NCI-H2227 (cell line): ENCODE measurements at regions not wholly inside any gene's neighbourhood (a gene's known extent, or its start where the extent isn't known, plus 50 kb on each side); places are given as distances from the start of the nearest gene placed in this dataset.

Experiments
- DNase-seq: peaks from one replicate; lab custom pipeline; 2025; ENCODE audit not compliant: unreplicated experiment; lab: John Stamatoyannopoulos, UW

DNA sequence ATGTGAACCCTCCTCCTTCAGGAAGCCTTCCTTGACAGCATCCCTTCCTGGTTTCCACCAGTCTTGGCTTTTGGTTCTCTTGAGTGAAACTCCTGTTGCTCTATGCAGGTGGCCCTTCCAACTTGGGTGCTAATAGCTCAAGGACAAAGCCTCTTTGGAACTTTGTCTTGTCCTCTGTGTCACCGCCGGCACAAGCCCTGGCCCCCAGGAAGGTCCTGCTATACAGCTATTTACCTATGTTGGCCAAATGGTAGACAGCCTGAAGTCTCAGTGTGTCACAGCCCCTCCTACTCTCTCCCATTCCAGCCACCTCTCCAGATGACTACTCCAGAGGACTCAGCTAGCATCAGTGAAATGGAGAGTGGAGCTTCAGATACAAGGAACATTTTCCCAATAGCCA, 94.7 kb upstream of the ZNF618 start:
- DNase-seq = no peak

DNA sequence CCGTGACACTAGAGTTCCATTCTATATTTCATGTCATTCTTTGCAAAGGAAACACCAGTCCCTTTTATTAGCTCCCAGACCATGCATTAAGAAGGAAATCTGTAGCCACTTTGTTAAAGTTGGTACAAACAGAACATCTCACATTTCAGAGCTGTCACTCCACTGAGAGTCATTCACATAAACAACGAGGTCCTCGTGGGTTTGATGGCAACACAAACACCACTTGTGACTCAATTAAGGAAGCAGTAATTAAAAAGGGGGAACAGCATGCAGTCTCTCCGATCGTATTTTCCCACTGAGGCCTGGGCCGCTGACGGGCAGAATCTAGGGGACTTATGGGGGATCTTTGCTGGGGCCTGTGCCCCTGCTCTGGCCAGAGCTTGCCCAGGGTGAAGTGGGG, 94.2 kb upstream of the ZNF618 start:
- no peak for DNase-seq

- no peak for DNase-seq
These were observed 92.6 kb upstream of the ZNF618 start for GRCh38 chr9:113783475-113783874.

DNA sequence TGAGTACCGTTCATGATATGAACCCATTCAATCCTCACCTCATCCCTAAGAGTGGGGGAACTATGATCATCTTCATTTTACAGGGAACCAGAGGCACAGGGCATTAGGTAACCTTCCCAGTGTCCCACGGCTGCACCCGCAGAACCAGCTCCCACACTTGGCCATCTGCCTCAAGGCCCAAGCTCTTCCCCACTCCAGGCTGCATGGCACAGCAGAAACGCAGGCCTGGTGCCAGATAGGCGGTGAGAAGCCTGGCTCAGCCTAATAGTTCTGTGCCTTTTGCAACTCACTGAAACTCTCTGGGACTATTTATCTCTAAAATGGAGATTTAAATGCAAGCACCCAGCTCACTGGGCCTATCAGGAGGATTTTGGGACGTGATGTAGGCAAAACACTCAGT, 90.8 kb upstream of the ZNF618 start:
- DNase-seq = no peak

- no peak for DNase-seq
These were observed 90.0 kb upstream of the ZNF618 start for GRCh38 chr9:113786071-113786470.

DNA sequence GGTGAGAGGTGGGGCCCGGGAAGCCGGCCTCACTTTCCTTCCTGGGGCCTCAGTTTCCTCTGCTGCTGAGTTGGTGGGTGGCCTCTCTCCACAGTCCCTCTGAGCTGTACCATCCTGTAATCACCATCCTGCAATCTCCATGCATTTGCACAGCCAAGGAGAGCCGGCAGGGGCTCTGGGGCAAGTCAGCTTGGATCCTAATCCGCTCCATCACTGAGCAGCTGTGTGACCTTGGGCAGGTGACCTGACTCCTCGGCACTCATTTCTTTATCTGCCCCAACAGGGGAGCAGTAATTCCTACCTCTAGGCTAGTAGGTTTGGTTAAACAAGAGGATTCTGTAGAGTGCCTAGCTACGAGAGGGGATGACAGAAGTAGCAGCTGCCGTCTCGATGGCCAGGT, 88.2 kb upstream of the ZNF618 start:
- no peak for DNase-seq

- DNase-seq = no peak
These were observed 87.3 kb upstream of the ZNF618 start for GRCh38 chr9:113788616-113789330.

GRCh38 chr9:113790093-113790492, 86.0 kb upstream of the ZNF618 start:
- DNase-seq = no peak

GRCh38 chr9:113793558-113793957, 82.6 kb upstream of the ZNF618 start:
- no peak for DNase-seq

DNA sequence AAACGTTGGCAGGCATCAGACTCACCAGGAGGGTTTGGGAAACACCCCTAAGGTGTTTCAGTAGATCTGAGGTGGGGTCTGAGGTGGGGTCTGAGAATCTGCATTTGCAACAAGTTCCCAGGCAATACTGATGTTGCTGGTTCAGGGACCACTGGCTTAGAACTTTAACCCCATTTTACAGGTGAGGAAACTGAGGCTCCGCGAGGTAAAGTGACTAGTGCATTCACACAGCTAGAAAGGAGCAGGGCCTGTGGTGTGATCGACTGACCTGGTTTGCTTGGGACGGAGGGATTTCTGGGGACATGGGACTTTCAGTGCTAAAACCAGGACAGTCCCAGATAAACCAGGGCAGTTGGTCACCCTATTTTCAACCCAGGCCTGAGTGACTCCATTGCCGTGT, 81.4 kb upstream of the ZNF618 start:
- no peak for DNase-seq

GRCh38 chr9:113795811-113796392, 80.2 kb upstream of the ZNF618 start:
- DNase-seq = no peak

GRCh38 chr9:113796646-113797426, 79.3 kb upstream of the ZNF618 start:
- DNase-seq = no peak

- DNase-seq = no peak
These were observed 77.8 kb upstream of the ZNF618 start for GRCh38 chr9:113798062-113799030.

DNA sequence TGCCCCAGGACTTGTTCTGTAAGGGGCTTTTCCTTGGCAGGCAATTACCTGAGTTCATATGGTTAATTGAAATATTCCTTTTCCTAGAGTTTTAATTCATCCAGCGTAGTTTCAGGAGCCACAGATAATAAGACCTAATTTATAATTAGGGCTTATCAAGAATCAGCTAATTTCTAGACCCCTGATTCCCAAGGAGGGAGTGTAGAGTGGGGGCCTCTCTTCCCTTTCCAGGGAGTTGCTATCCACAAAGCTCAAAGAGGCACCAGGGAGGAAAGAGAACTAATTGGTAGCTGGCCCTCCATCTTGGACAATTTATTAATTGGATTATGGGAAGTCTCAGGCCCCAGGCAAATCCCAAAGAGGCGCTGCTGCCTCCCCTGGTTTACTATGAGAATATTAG, 75.8 kb upstream of the ZNF618 start:
- no peak for DNase-seq

- no peak for DNase-seq
These were observed 72.1 kb upstream of the ZNF618 start for GRCh38 chr9:113803811-113804589.

- no peak for DNase-seq
These were observed 70.5 kb upstream of the ZNF618 start for GRCh38 chr9:113805486-113806132.

- DNase-seq = peak; percentile 12
These were observed 68.7 kb upstream of the ZNF618 start for GRCh38 chr9:113807173-113808061.

GRCh38 chr9:113808391-113809358, 67.4 kb upstream of the ZNF618 start:
- no peak for DNase-seq
